PC-9 (cell line): ENCODE measurements at regions not wholly inside any gene's neighbourhood (a gene's known extent, or its start where the extent isn't known, plus 50 kb on each side); places are given as distances from the start of the nearest gene placed in this dataset.

Experiments used
- EZH2 ChIP-seq: fragments of 200-600 bp; sonication (generic); IDR thresholded peaks from 2 replicates; pipeline ENCODE4 v1.8.0; 2017; ENCODE audit warnings: antibody characterized with exemption, low read depth
- TF ChIP-seq, protein P1 (sequence below): fragments of 200-600 bp; sonication (generic); conservative IDR thresholded peaks from 2 replicates; pipeline ENCODE4 v1.6.1; 2017; ENCODE audit warnings: mixed run types, antibody characterized with exemption, mild to moderate bottlenecking, moderate library complexity

- TF ChIP-seq EZH2 = no peak
- TF ChIP-seq, protein P1, sequence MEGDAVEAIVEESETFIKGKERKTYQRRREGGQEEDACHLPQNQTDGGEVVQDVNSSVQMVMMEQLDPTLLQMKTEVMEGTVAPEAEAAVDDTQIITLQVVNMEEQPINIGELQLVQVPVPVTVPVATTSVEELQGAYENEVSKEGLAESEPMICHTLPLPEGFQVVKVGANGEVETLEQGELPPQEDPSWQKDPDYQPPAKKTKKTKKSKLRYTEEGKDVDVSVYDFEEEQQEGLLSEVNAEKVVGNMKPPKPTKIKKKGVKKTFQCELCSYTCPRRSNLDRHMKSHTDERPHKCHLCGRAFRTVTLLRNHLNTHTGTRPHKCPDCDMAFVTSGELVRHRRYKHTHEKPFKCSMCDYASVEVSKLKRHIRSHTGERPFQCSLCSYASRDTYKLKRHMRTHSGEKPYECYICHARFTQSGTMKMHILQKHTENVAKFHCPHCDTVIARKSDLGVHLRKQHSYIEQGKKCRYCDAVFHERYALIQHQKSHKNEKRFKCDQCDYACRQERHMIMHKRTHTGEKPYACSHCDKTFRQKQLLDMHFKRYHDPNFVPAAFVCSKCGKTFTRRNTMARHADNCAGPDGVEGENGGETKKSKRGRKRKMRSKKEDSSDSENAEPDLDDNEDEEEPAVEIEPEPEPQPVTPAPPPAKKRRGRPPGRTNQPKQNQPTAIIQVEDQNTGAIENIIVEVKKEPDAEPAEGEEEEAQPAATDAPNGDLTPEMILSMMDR = no peak
Measured at GRCh38 chr4:151879705-151880445, 119.1 kb upstream of the GATB start.
